Kidney epithelial cell (primary cell): ENCODE measurements at regions not wholly inside any gene's neighbourhood (a gene's known extent, or its start where the extent isn't known, plus 50 kb on each side); places are given as distances from the start of the nearest gene placed in this dataset.

Experiments
- DNase-seq: peaks from one replicate; pipeline ENCODE4 v3.0.0-alpha.2; 2010; ENCODE audit warnings: low read depth
- H3K27me3 ChIP-seq: 2 replicates; pipeline ENCODE4 v1.6.0; 2011; ENCODE audit warnings: low read length; ENCODE audit not compliant: control insufficient read depth, insufficient read depth
- H3K36me3 ChIP-seq: 2 replicates; pipeline ENCODE4 v1.5.1; 2011; ENCODE audit warnings: low read length; ENCODE audit not compliant: control insufficient read depth, insufficient read depth
- H3K4me3 ChIP-seq: 2 replicates; pipeline ENCODE4 v1.5.1; 2011; ENCODE audit warnings: low read depth, mild to moderate bottlenecking, control low read depth, low read length
- TF ChIP-seq, protein P1 (sequence below): IDR thresholded peaks from 2 replicates; pipeline ENCODE4 v1.5.1; 2011; ENCODE audit warnings: mild to moderate bottlenecking, moderate library complexity, low read length, control low read depth, inconsistent platforms; ENCODE audit not compliant: insufficient read depth, poor library complexity, severe bottlenecking

DNA sequence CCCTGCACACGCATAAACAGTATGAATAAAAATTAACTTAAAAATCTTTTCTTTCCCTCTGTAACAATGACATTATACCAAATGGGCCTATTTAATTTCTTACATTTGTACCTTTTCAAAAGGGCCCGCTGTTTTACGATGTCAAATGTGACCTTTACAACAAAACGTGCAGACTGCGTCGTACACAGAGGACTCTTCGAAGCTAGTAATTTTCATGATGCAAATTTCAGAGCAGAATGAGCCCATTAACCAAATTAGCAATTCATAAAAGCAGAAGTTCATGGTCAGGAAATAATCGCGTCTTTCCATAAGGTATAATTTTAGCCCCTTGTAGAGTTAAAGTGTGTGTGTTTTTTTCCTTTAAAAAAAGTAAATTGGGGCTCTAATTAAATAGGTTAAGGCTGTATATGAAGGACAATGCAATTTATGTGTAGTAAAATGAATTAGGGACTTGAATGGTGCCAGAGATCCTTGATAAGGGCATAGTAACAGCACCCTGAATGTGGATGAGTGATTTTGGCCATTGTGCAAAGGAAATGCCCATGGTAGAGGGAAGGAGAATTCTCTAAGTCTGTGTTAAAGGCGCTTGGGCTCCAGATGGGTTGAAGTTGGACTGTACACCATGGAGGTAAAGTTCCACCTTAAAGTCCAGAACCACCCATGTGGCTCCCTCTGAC lies 546.4 kb upstream of the EEF2KMT start:
- H3K27me3 ChIP-seq, result no peaks in the 10 kb centered on the region
- no peak for DNase-seq
- no peaks in the 10 kb centered on the region for H3K36me3 ChIP-seq
- TF ChIP-seq, protein P1, sequence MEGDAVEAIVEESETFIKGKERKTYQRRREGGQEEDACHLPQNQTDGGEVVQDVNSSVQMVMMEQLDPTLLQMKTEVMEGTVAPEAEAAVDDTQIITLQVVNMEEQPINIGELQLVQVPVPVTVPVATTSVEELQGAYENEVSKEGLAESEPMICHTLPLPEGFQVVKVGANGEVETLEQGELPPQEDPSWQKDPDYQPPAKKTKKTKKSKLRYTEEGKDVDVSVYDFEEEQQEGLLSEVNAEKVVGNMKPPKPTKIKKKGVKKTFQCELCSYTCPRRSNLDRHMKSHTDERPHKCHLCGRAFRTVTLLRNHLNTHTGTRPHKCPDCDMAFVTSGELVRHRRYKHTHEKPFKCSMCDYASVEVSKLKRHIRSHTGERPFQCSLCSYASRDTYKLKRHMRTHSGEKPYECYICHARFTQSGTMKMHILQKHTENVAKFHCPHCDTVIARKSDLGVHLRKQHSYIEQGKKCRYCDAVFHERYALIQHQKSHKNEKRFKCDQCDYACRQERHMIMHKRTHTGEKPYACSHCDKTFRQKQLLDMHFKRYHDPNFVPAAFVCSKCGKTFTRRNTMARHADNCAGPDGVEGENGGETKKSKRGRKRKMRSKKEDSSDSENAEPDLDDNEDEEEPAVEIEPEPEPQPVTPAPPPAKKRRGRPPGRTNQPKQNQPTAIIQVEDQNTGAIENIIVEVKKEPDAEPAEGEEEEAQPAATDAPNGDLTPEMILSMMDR, result no peak
- no peak overlapping the region for H3K4me3 ChIP-seq

DNA sequence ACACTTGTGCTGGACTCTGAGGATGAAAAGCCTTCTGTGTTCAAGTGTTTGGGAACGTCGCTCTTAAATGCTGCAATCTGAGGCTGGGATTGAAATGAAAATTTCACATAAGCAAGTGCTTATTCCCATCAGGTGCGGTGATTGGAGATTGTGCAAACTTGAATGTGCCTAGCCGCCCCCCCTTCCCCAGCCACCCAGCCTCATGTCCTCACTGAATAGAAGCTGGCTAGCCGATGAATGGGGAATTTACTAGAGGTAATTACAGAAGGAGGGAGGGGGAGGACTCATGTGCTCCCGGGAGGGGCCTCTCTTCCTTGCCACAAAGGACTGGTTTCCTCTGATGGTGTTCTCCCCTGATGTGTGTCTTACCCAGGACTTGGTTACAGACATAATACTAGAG lies 544.8 kb upstream of the EEF2KMT start:
- DNase-seq, result no peak
- H3K36me3 ChIP-seq, result no peaks in the 10 kb centered on the region
- TF ChIP-seq, protein P1, result no peak
- no peak overlapping the region for H3K4me3 ChIP-seq
- no peaks in the 10 kb centered on the region for H3K27me3 ChIP-seq

DNA sequence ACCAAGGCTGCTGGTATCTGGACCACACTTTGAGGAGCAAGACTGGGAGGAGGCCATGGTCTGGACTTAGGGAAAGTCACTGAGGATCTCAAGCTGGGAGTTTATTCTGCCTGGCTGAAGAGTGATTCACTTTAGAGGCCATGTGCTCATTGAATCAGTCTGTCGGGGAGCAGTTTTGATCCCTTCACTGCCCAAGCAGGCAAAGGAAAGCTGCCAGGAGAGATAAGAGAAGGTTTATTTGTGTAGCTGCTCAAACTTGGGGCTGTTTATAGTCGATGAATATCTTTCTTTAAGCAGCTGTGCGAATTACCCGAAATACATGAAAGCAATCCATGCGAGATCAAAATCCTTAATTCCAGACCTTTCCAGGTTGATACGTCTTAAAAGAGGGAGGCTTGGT lies 544.4 kb upstream of the EEF2KMT start:
- TF ChIP-seq, protein P1, result no peak
- H3K36me3 ChIP-seq, result no peaks in the 10 kb centered on the region
- H3K4me3 ChIP-seq, result no peak overlapping the region
- DNase-seq, result no peak
- no peaks in the 10 kb centered on the region for H3K27me3 ChIP-seq

DNA sequence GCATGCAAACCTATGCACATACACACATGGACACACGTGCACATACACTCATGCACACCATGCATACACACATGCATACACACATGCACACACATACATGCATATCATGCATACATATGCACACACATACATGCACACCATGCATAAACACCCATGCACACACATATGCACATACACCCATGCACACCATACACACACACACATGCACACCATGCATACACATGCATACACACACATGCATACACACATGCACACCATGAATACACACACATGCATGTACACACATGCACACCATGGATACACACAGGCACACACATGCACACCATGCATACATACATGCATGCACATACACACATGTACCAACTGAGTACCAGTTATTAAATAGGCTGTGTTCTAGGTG lies 543.3 kb upstream of the EEF2KMT start:
- Histone ChIP-seq H3K4me3 (no peak overlapping the region), H3K27me3 (no peaks in the 10 kb centered on the region), H3K36me3 (no peaks in the 10 kb centered on the region)

DNA sequence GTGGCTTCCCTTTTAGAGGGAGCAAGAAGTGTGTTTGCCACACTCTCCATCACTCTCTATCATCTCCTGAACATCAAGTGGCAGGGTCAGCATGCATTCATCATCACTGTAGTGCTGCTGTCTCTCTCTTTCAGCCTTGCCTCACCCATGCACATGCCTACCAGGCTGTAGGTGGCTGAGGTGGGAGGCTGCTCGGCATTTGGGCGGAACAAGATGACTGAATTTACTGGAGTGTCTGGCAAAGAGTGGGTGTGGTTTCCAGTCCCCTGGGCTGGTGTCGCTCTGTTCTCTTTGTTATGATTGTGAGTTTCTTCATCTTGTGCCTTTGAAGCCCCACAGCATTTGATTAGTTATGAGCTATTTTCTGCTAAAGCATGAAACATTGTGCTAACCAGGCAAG lies 541.9 kb upstream of the EEF2KMT start:
- TF ChIP-seq, protein P1, result no peak
- no peak for DNase-seq
- Histone ChIP-seq H3K36me3 (no peaks in the 10 kb centered on the region), H3K4me3 (no peak overlapping the region), H3K27me3 (no peaks in the 10 kb centered on the region)

More for the DNA sequence above, 543.3 kb upstream of the EEF2KMT start:
- no peak for DNase-seq
- TF ChIP-seq, protein P1, result no peak

DNA sequence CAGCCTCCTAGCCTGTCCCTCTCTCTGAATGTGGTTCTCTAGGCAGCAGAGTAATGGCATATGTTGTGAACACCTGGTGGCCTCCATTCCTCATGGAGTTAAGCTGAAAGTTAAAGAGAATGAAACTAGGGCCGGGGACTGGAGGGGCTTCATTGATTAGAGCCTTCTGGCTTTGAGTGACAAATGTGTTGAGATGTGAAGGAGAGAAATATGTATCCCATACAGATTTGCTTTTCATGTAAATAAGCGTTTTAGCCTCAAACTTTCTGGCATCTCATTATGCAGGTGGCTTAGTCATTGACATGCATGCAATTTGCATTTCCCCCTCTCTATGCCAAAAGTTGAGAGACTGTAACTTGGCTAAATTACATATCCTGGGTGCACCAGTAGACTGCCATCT lies 537.7 kb upstream of the EEF2KMT start:
- no peaks in the 10 kb centered on the region for H3K36me3 ChIP-seq
- no peaks in the 10 kb centered on the region for H3K27me3 ChIP-seq
- no peak for DNase-seq
- TF ChIP-seq, protein P1, result no peak
- no peak overlapping the region for H3K4me3 ChIP-seq
